ENCODE measurements at regions not wholly inside any gene's neighbourhood (a gene's known extent, or its start where the extent isn't known, plus 50 kb on each side); places are given as distances from the start of the nearest gene placed in this dataset.

DNA sequence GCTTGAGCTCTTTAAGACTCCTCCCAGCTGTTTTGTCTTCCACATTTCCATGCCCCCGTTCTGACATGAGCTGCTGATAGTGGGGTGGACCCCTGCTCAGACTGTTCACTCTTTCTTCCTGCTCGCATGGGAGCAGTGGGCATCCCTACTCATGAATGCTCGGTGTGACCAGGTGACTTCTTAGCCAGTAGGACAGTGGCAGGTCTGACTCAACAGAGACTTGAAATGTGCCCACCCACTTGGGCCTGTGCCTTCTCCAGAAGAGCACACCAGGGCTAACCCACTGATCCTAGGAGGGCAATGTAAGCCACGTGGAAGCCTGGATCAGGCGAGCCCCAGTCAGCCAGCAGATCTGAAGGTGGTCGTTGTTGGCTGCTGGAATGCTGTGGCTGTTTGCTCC is 582.0 kb downstream of the QKI start:
- Histone ChIP-seq H3K4me2 (ENCODE audit: control insufficient read depth, extremely low read depth, insufficient read depth, low read depth, low read length) (no peak overlapping the region), H3K36me3 (ENCODE audit: control insufficient read depth in 2 of 2, extremely low read depth in 1 of 2, insufficient read depth in 2 of 2, low read length in 2 of 2) (no peaks in the 10 kb centered on the region), H3K79me2 (ENCODE audit: control insufficient read depth, insufficient read depth, low read length) (no peaks in the 10 kb centered on the region), H2AFZ (ENCODE audit: control insufficient read depth, low read length) (no peak overlapping the region), H4K20me1 (ENCODE audit: control insufficient read depth, extremely low read depth, insufficient read depth, low read length) (no peaks in the 10 kb centered on the region), H3K4me3 (ENCODE audit: control insufficient read depth in 2 of 3, extremely low read depth in 1 of 3, insufficient read depth in 2 of 3, low read depth in 1 of 3, low read length in 3 of 3) (no peak overlapping the region), H3K9me3 (ENCODE audit: control insufficient read depth, low read depth, low read length) (no peaks in the 10 kb centered on the region), H3K9ac (ENCODE audit: control insufficient read depth, extremely low read depth, insufficient read depth, low read length) (no peak overlapping the region), H3K4me1 (ENCODE audit: control insufficient read depth, extremely low read depth, insufficient read depth, low read length) (no peaks in the 10 kb centered on the region), H3K27ac (ENCODE audit: control insufficient read depth, insufficient read depth, low read length) (no peak overlapping the region), H3K27me3 (ENCODE audit: control insufficient read depth, extremely low read depth, insufficient read depth, low read length) (no peaks in the 10 kb centered on the region), H3K9me1 (ENCODE audit: control insufficient read depth, extremely low read depth, insufficient read depth, low read length) (no peaks in the 10 kb centered on the region)
- no peak for FAIRE-seq
- no peak for DNase-seq (ENCODE audit: low read depth, low spot score)
- dilution Hi-C loops (cut with MboI; ENCODE audit: extremely low pct_ligation_motif_present, low sequenced_read_pairs): no loop called here
- TF ChIP-seq EZH2 (IDR thresholded peaks at IDR 0.05; ENCODE audit: low read length): no peak
- TF ChIP-seq, protein P1, sequence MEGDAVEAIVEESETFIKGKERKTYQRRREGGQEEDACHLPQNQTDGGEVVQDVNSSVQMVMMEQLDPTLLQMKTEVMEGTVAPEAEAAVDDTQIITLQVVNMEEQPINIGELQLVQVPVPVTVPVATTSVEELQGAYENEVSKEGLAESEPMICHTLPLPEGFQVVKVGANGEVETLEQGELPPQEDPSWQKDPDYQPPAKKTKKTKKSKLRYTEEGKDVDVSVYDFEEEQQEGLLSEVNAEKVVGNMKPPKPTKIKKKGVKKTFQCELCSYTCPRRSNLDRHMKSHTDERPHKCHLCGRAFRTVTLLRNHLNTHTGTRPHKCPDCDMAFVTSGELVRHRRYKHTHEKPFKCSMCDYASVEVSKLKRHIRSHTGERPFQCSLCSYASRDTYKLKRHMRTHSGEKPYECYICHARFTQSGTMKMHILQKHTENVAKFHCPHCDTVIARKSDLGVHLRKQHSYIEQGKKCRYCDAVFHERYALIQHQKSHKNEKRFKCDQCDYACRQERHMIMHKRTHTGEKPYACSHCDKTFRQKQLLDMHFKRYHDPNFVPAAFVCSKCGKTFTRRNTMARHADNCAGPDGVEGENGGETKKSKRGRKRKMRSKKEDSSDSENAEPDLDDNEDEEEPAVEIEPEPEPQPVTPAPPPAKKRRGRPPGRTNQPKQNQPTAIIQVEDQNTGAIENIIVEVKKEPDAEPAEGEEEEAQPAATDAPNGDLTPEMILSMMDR (optimal IDR thresholded peaks at IDR 0.05 in 1 of 3, IDR thresholded peaks at IDR 0.05 in 1 of 3, conservative IDR thresholded peaks at IDR 0.05 in 1 of 3; ENCODE audit: extremely low read depth in 1 of 3, insufficient read depth in 2 of 3, low read length in 3 of 3): no peak

DNA sequence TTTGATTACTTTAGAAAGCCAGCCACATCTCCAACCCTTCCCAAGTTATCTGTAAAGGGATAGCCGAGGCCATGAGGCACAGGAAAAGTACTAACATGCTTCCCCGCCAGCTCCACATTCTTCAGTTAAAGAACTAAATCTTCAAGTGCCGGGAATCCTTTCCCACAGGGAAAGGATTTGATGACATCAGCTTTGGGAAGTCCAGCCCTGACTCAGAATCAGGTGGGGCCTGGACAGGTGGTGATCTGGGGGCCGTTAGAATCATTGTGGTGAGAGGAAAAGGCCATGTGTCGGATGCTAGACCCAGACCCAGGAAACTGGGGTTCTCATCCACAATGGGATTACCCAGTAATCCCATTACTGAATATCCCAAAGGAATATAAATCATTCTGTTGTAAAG is 580.0 kb downstream of the QKI start:
- no peak overlapping the region for H3K4me2 ChIP-seq (ENCODE audit: control insufficient read depth, extremely low read depth, insufficient read depth, low read depth, low read length)
- TF ChIP-seq, protein P1 (optimal IDR thresholded peaks at IDR 0.05 in 1 of 3, IDR thresholded peaks at IDR 0.05 in 1 of 3, conservative IDR thresholded peaks at IDR 0.05 in 1 of 3; ENCODE audit: extremely low read depth in 1 of 3, insufficient read depth in 2 of 3, low read length in 3 of 3): no peak
- no peak for TF ChIP-seq EZH2 (IDR thresholded peaks at IDR 0.05; ENCODE audit: low read length)
- H3K9ac ChIP-seq (ENCODE audit: control insufficient read depth, extremely low read depth, insufficient read depth, low read length): no peak overlapping the region
- no peak overlapping the region for H3K27ac ChIP-seq (ENCODE audit: control insufficient read depth, insufficient read depth, low read length)
- H3K79me2 ChIP-seq (ENCODE audit: control insufficient read depth, insufficient read depth, low read length): no peaks in the 10 kb centered on the region
- no peaks in the 10 kb centered on the region for H3K9me1 ChIP-seq (ENCODE audit: control insufficient read depth, extremely low read depth, insufficient read depth, low read length)
- no peak overlapping the region for H3K4me3 ChIP-seq (ENCODE audit: control insufficient read depth in 2 of 3, extremely low read depth in 1 of 3, insufficient read depth in 2 of 3, low read depth in 1 of 3, low read length in 3 of 3)
- H4K20me1 ChIP-seq (ENCODE audit: control insufficient read depth, extremely low read depth, insufficient read depth, low read length): no peaks in the 10 kb centered on the region
- dilution Hi-C loops (cut with MboI; ENCODE audit: extremely low pct_ligation_motif_present, low sequenced_read_pairs): no loop called here
- no peaks in the 10 kb centered on the region for H3K36me3 ChIP-seq (ENCODE audit: control insufficient read depth in 2 of 2, extremely low read depth in 1 of 2, insufficient read depth in 2 of 2, low read length in 2 of 2)
- DNase-seq (ENCODE audit: low read depth, low spot score) (no peak), FAIRE-seq (no peak)
- H2AFZ ChIP-seq (ENCODE audit: control insufficient read depth, low read length): no peak overlapping the region
- no peaks in the 10 kb centered on the region for H3K27me3 ChIP-seq (ENCODE audit: control insufficient read depth, extremely low read depth, insufficient read depth, low read length)
- no peaks in the 10 kb centered on the region for H3K4me1 ChIP-seq (ENCODE audit: control insufficient read depth, extremely low read depth, insufficient read depth, low read length)
- no peaks in the 10 kb centered on the region for H3K9me3 ChIP-seq (ENCODE audit: control insufficient read depth, low read depth, low read length)

Measured in keratinocyte (primary cell).